HG03135 (cell line): ENCODE measurements at regions not wholly inside any gene's neighbourhood (a gene's known extent, or its start where the extent isn't known, plus 50 kb on each side); places are given as distances from the start of the nearest gene placed in this dataset.
"Not testable (repeated sequence)": the region's sequence is repeated elsewhere in the genome, so short reads cannot be mapped to it uniquely, and the experiment has no call there.

Experiments
- ATAC-seq: cut with Tn5 transposase; IDR thresholded peaks from one replicate; pipeline ENCODE4 v1.9.1; 2021; ENCODE audit warnings: mild to moderate bottlenecking, moderate library complexity; ENCODE audit not compliant: unreplicated experiment

GRCh38 chrX:1105031-1105430 lies 107.4 kb downstream of the CRLF2 start:
- ATAC-seq: not testable (repeated sequence)

DNA sequence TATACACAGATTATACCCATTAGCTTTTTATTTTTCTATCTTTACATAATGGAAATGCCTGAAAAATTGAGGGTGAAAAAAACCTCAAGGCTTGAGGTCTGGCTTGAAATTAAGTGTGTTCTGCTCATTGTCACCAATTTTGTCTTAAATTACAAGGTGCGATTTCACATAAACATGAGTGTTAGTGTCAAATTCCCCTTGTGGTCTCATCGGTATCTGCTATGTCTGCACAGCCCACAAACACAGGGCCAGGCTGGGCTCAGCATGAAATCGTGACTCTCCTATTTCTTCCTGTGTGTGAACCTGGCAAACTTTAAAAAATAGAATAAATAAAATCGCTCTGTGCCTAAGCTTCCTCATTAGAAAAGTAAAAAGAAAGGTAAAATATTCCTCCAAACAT lies 109.1 kb downstream of the CRLF2 start:
- no peak for ATAC-seq

GRCh38 chrX:1102786-1103185 lies 109.7 kb downstream of the CRLF2 start:
- ATAC-seq: no peak

DNA sequence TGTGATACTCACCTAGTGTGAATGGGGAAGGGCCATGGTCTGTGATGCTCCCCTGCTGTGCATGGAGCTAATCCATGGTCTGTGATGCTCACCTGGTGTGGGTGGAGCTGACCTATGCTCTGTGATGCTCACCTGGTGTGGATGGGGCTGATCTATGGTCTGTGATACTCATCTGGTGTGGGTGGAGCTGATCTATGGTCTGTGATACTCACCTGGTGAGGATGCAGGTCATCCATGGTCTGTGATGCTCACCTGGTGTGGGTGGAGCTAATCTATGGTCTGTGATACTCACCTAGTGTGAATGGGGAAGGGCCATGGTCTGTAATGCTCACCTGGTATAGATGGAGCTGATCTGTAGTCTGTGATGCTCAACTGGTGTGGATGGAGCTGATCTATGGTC lies 110.2 kb downstream of the CRLF2 start:
- not testable (repeated sequence) for ATAC-seq

GRCh38 chrX:1099146-1099770 lies 113.2 kb downstream of the CRLF2 start:
- ATAC-seq: no peak

DNA sequence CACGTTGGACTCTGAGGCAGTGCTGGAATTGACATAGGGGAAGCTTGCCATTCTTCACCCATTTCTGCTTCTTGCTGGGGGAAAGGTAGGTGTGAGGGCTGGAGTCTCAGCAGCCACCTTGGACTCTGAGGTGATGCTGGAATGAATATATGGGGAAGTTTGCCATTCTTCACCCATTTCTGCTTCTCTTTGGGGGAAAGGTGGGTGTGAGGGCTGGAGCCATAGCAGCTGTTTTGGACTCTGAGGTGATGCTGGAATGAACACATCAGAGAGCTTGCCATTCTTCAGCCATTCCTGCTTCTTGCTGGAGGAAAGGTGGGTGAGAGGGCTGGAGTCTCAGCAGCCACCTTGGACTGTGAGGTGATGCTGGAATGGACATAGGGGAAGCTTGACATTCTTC lies 115.1 kb downstream of the CRLF2 start:
- no peak for ATAC-seq

GRCh38 chrX:1094566-1095333 lies 117.7 kb downstream of the CRLF2 start:
- ATAC-seq: no peak

DNA sequence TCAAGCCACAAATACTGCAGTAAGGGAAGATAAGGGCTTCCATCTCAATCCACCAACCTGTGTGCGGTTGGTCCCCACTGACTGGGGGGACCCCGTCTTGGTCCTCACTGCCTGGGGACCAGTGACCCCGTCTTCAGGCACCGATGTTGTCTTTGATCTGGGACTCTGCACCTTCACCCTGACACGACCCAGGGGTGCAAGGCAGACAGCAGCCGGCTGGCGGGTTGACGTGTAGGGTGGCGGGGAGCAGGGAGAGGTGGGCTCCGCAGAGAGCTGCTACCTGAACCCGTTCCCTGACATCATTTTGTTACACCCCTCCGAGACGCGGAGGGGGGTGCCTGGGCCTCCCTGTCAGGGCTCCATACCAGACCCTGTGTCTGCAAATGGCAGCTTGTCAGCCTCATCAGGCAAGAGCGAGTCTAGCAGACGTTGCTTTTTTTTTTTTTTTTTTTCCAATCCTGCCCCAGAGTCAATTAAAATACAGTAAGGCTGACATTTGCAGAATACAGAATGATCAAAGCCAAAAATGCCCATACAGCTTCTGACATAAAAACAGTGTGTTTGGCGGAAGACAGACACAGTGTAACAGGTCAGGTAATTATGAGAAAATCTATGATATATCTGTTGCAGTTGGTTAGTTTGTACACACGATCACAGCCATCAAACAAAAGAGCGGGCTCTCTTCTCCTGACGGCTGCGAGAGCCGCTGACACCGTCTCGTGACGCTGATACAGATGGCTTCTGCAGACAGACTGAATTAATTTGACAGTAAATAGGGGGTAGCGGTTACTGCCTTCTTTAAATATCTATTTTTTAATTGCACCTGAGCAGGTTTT lies 118.6 kb downstream of the CRLF2 start:
- ATAC-seq: no peak

DNA sequence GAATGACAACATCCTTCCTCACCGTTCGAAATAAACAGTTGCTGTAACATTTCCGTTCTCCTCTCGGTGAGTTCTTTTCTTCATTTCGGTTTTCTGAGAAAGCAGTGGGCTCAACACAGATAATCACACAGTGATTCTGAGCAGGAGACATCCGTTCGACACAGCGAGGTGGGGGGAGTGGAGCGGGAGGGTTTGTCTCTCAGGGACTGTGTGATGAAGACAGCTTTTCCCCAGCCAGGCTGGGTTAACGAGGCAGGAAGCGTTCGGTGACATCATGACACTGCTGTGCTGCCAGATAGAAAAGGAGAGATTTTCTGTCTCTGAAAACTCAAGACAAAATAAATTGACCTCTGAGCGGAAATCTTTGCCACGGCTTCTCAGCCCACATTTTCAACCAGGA lies 119.3 kb downstream of the CRLF2 start:
- no peak for ATAC-seq

GRCh38 chrX:1086444-1087409 lies 125.7 kb downstream of the CRLF2 start:
- ATAC-seq: no peak

GRCh38 chrX:1085871-1086270 lies 126.6 kb downstream of the CRLF2 start:
- ATAC-seq: not testable (repeated sequence)

DNA sequence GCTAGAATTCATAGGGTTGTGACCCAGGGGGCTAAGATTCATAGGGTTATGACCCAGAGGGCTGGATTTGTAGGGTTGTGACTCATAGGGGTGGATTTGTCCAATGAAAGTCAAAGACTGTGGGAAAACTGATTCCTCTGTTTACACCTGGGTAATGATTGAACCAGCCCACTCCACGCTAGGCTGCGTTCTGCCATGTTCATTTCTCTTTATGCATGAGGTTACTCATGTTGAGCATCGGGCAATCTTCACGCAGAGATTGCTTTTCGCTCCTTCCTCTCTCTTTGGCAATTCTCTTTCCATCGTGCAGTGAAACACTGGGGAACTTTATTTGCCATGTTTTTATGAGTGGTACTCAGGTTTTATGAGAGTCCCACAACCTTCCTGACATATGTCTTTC lies 127.8 kb downstream of the CRLF2 start:
- ATAC-seq: no peak

GRCh38 chrX:1076871-1077651 lies 135.4 kb downstream of the CRLF2 start:
- no peak for ATAC-seq

- no peak for ATAC-seq
Measured at GRCh38 chrX:1075741-1076140, 136.7 kb downstream of the CRLF2 start.

- no peak for ATAC-seq
Measured at GRCh38 chrX:1075156-1075555, 137.3 kb downstream of the CRLF2 start.

DNA sequence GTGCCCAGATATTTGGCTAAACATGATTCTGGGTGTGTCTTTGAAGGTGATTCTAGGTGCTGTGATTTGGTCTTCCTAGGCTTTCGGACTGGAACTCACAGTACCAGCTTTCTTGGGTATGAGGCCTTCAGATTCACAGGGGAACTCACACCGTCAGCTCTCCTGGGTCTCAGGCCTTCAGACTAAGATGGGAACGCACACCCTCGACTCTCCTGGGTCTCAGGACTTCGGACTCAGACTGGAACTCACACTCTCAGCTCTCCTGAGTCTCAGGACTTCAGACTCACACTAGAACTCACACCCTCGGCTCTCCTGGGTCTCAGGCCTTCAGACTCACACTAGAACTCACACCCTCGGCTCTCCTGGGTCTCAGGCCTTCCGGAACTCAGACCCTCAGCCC lies 137.7 kb downstream of the CRLF2 start:
- no peak for ATAC-seq

DNA sequence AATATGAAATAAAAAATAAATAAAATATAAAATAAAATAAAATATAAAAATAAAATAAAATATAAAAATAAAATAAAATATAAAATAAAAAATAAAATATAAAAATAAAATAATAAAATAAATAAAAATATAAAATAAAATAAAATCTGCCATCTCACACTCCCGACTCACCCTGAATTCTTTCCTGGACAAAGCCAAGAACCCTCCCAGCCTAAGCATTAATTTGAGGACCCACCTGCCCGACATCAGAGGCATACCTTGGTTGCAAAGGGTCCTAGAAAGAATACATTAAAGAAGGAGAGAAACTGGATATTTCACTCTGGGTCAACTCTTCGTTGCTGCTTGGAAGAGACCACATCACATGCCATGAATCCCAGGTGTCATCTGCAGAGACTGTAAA lies 138.3 kb downstream of the CRLF2 start:
- ATAC-seq: no peak

- peak; percentile 58 for ATAC-seq
Measured at GRCh38 chrX:1072637-1073377, 139.6 kb downstream of the CRLF2 start.

DNA sequence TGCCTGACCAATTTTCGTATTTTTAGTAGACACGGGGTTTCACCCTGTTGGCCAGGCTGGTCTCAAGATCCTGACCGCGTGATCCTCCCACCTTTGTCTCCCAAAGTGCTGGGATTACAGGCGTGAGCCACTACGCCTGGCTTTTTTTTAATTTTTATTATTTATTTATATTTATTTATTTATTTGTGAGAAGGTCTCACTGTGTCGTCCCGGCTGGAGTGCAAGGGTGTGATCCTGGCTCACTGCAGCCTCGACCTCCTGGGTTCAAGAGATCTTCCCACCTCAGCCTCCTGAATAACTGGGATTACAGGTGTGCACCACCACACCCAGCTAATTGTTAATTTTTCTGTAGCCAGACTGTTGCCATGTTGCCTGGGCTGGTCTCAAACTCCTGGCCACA lies 141.1 kb downstream of the CRLF2 start:
- ATAC-seq: no peak
